GM12878 (cell line): ENCODE measurements at regions not wholly inside any gene's neighbourhood (a gene's known extent, or its start where the extent isn't known, plus 50 kb on each side); places are given as distances from the start of the nearest gene placed in this dataset.

Source experiments
- ATAC-seq: fragments of 200-7000 bp; cut with Tn5 transposase; 3 replicates; pipeline ENCODE4 v1.9.1; 2020; ENCODE audit warnings: mild to moderate bottlenecking, moderate library complexity
- BruUV-seq: library from RNA; stranded (reverse); fragments of 400-500 nt; replicated peaks from 2 replicates; lab custom pipeline; 2021; lab: Mats Ljungman, UMichigan
- CTCF ChIA-PET: fragments of 300-600 bp; sonication (Branson Sonifier 250); formaldehyde crosslinking; extraction: SDS; loops from one replicate; lab custom pipeline; 2021; ENCODE audit warnings: inconsistent platforms; lab: Yijun Ruan, JAX
- POLR2A ChIA-PET: fragments of 350-600 bp; formaldehyde crosslinking; extraction: SDS; loops from one replicate; lab custom pipeline; 2021; ENCODE audit warnings: inconsistent platforms; lab: Charles Lee
- RAD21 ChIA-PET: fragments of 300-600 bp; sonication (Branson Sonifier 250); formaldehyde crosslinking; loops from one replicate; lab custom pipeline; 2023; ENCODE audit warnings: antibody characterized with exemption; ENCODE audit not compliant: unreplicated experiment; lab: Charles Lee
- SMC1A ChIA-PET: fragments of 300-600 bp; sonication (Branson Sonifier 250); formaldehyde crosslinking; loops from one replicate; lab custom pipeline; 2023; ENCODE audit not compliant: unreplicated experiment, uncharacterized antibody; lab: Charles Lee
- DNase-seq: peaks from one replicate; pipeline ENCODE4 v3.0.0-alpha.2; 2011; ENCODE audit warnings: low read depth, low spot score
- FAIRE-seq: peaks from 3 replicates; lab custom pipeline; 2011; peaks lifted over from hg19 to GRCh38; lab: Jason Lieb, UNC
- H2AFZ ChIP-seq: 2 replicates; pipeline ENCODE4 v1.6.0; 2011; ENCODE audit warnings: low read depth, low read length, control low read depth; ENCODE audit not compliant: control insufficient read depth
- H3K27ac ChIP-seq: 2 replicates; pipeline ENCODE4 v1.5.1; 2011; ENCODE audit warnings: control low read depth; ENCODE audit not compliant: control insufficient read depth, insufficient read depth
- H3K27me3 ChIP-seq, 2 experiments: replicated peaks in 1 of 2; 2 replicates each; pipeline versions ENCODE4 v1.6.0 to v1.6.1; 2011; ENCODE audit warnings: low read length in 1 of 2; ENCODE audit not compliant: control insufficient read depth in 2 of 2, insufficient read depth in 2 of 2
- H3K36me3 ChIP-seq, 2 experiments: 2 replicates each; pipeline ENCODE4 v1.5.1; 2011; ENCODE audit warnings: low read length in 1 of 2; ENCODE audit not compliant: control insufficient read depth in 2 of 2, insufficient read depth in 2 of 2
- H3K4me1 ChIP-seq: 2 replicates; pipeline ENCODE4 v1.6.1; 2011; ENCODE audit warnings: mild to moderate bottlenecking, low read length, moderate library complexity, mixed read lengths; ENCODE audit not compliant: control insufficient read depth, insufficient read depth
- H3K4me2 ChIP-seq: 2 replicates; pipeline ENCODE4 v1.6.0; 2011; ENCODE audit warnings: control low read depth; ENCODE audit not compliant: control insufficient read depth, insufficient read depth
- H3K4me3 ChIP-seq: fragments of 200-600 bp; sonication (generic); 2 replicates; pipeline ENCODE4 v1.5.1; 2016
- H3K79me2 ChIP-seq: 2 replicates; pipeline ENCODE4 v1.6.0; 2011; ENCODE audit warnings: low read length; ENCODE audit not compliant: control insufficient read depth, insufficient read depth
- H3K9ac ChIP-seq: 2 replicates; pipeline ENCODE4 v1.8.0; 2011; ENCODE audit warnings: low read length, control low read depth, mixed read lengths; ENCODE audit not compliant: control insufficient read depth, insufficient read depth
- H3K9me3 ChIP-seq: replicated peaks from 3 replicates; pipeline ENCODE4 v1.5.1; 2011; ENCODE audit warnings: mild to moderate bottlenecking, low read length; ENCODE audit not compliant: control insufficient read depth, insufficient read depth
- H4K20me1 ChIP-seq: 2 replicates; pipeline ENCODE4 v1.6.0; 2011; ENCODE audit not compliant: control insufficient read depth, insufficient read depth
- BACH1 ChIP-seq: fragments of 450-650 bp; IDR thresholded peaks from 2 replicates; pipeline ENCODE4 v1.6.1; 2017; ENCODE audit warnings: mild to moderate bottlenecking, borderline replicate concordance
- CBX3 ChIP-seq: fragments of 200-600 bp; sonication (generic); IDR thresholded peaks from 2 replicates; pipeline ENCODE4 v1.6.1; 2016; ENCODE audit warnings: low read depth, borderline replicate concordance
- CEBPB ChIP-seq, 2 experiments: fragments of 150-350 bp in 1 of 2; IDR thresholded peaks; 2 replicates each; pipeline ENCODE4 v1.6.1; 2012 to 2014; ENCODE audit warnings: low read depth in 2 of 2, low read length in 2 of 2, borderline replicate concordance in 1 of 2, inconsistent platforms in 1 of 2
- HCFC1 ChIP-seq: fragments of 150-350 bp; IDR thresholded peaks from 2 replicates; pipeline ENCODE4 v1.6.1; 2014; ENCODE audit warnings: low read length
- HDAC6 ChIP-seq: fragments of 200-600 bp; sonication (generic); IDR thresholded peaks from one replicate; pipeline ENCODE4 v1.8.0; 2017; ENCODE audit warnings: antibody characterized with exemption; ENCODE audit not compliant: unreplicated experiment
- HDGF ChIP-seq: fragments of 450-650 bp; IDR thresholded peaks from 2 replicates; pipeline ENCODE4 v1.6.1; 2016; ENCODE audit warnings: antibody characterized with exemption
- IRF4 ChIP-seq: IDR thresholded peaks from 2 replicates; pipeline ENCODE4 v1.6.1; 2011; ENCODE audit warnings: low read depth, low read length
- MEF2B ChIP-seq: fragments of 450-650 bp; IDR thresholded peaks from 2 replicates; pipeline ENCODE4 v1.6.1; 2018; ENCODE audit warnings: mild to moderate bottlenecking, moderate library complexity; ENCODE audit not compliant: partially characterized antibody, poor library complexity, severe bottlenecking
- MTA3 ChIP-seq: IDR thresholded peaks from 2 replicates; pipeline ENCODE4 v1.6.1; 2012; ENCODE audit warnings: low read length, inconsistent platforms, borderline replicate concordance
- RAD51 ChIP-seq: fragments of 450-650 bp; IDR thresholded peaks from 2 replicates; pipeline ENCODE4 v1.6.1; 2016; ENCODE audit warnings: moderate library complexity, mild to moderate bottlenecking, inconsistent platforms
- SP1 ChIP-seq: IDR thresholded peaks from one replicate; pipeline ENCODE4 v1.6.1; 2011; ENCODE audit warnings: low read depth, low read length
- TCF12 ChIP-seq: IDR thresholded peaks from 2 replicates; pipeline ENCODE4 v1.6.1; 2011; ENCODE audit warnings: low read depth, mild to moderate bottlenecking, low read length
- TCF3 ChIP-seq: IDR thresholded peaks from 2 replicates; pipeline ENCODE4 v1.6.1; 2012; ENCODE audit warnings: low read depth, mild to moderate bottlenecking, low read length, borderline replicate concordance; ENCODE audit not compliant: insufficient read depth
- YY1 ChIP-seq: IDR thresholded peaks from 2 replicates; pipeline ENCODE4 v1.6.1; 2011; ENCODE audit warnings: low read depth, mild to moderate bottlenecking, low read length
- ZNF24 ChIP-seq: fragments of 450-650 bp; IDR thresholded peaks from 2 replicates; pipeline ENCODE4 v1.6.1; 2017; ENCODE audit warnings: antibody characterized with exemption, mild to moderate bottlenecking
- WGBS: methylation state at CpG from one replicate; pipeline ENCODE4 v1.1.6; 2016; ENCODE audit warnings: low lambda C conversion rate; ENCODE audit not compliant: insufficient replicate concordance, insufficient coverage; ENCODE audit errors: missing lambda C conversion rate; 5-methylcytosine and 5-hydroxymethylcytosine counted together
- in situ Hi-C: fragments of 300-500 bp; cut with MboI; formaldehyde crosslinking; loops from 9 replicates; pipeline ENCODE4 v1.14.3; 2018; ENCODE audit warnings: mixed read lengths
- intact Hi-C: fragments of 100-400 bp; cut with micrococcal nuclease; formaldehyde crosslinking; loops from one replicate; pipeline ENCODE4 v1.14.2; 2022; ENCODE audit not compliant: unreplicated experiment
- TF ChIP-seq, protein P1 (sequence below): IDR thresholded peaks from 2 replicates; pipeline ENCODE4 v1.6.1; 2011; ENCODE audit warnings: mild to moderate bottlenecking, low read depth, low read length, moderate library complexity; ENCODE audit not compliant: insufficient replicate concordance
- TF ChIP-seq, protein P2 (sequence below): fragments of 450-650 bp; IDR thresholded peaks from 2 replicates; pipeline ENCODE4 v1.6.1; 2016; ENCODE audit warnings: mild to moderate bottlenecking
- TF ChIP-seq, protein P3 (sequence below): fragments of 450-650 bp; IDR thresholded peaks from 2 replicates; pipeline ENCODE4 v1.6.1; 2017; ENCODE audit warnings: mild to moderate bottlenecking, moderate library complexity

DNA sequence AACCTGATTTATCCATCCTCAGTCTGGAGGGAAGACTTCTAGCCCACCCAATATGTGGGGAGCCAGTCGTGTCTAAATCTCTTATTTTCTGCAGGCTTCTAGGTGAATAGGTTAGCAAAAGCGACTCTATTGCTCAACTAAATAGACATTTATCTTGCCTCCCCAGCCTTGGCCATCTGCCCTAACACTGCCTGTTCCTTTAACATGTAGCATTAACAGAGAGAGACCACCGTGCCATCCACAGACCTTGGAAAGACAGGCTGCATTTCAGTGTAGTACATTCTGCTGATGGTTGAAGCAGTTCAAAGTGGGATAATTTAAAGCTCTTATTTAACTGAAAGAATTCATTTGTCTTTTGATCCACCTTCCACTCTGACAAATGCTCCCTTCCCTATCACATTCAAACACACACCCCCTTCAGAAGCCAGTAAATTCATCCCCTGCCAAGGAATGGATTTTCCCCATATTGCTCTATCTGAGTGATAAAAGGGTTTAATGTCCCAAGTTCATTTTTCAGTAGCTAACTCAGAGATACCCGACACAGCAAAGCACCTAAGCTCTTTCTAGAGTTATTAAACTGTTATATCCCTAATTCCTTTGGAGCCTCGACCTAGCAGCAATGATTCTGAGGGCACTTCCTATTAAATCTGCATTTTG is 58.1 kb upstream of the COX10 start:
- CTCF ChIA-PET: no interaction called here
- Histone ChIP-seq H3K4me1 (no peaks in the 10 kb centered on the region), H2AFZ (no peak overlapping the region), H3K79me2 (no peaks in the 10 kb centered on the region), H4K20me1 (no peaks in the 10 kb centered on the region), H3K27ac (no peak overlapping the region), H3K36me3 (no peaks in the 10 kb centered on the region), H3K4me3 (no peak overlapping the region), H3K9me3 (no peaks in the 10 kb centered on the region), H3K9ac (no peak overlapping the region), H3K4me2 (no peak overlapping the region), H3K27me3 (no peaks in the 10 kb centered on the region)
- FAIRE-seq: no peak
- in situ Hi-C loops (no loop called here), intact Hi-C loops (no loop called here)
- RAD21 ChIA-PET: no interaction called here
- no TSS peak for BruUV-seq
- ATAC-seq: no peak
- TF ChIP-seq MTA3 (no peak), IRF4 (no peak), SP1 (no peak), BACH1 (no peak), TCF12 (no peak), MEF2B (no peak), HDGF (no peak), RAD51 (no peak), TCF3 (no peak), CEBPB (IDR thresholded peaks at IDR 0.05; ENCODE audit: borderline replicate concordance in 1 of 2, low read depth in 2 of 2, low read length in 2 of 2) (no peak), YY1 (no peak), ZNF24 (no peak), HCFC1 (no peak), HDAC6 (no peak), CBX3 (no peak)
- TF ChIP-seq, protein P1, sequence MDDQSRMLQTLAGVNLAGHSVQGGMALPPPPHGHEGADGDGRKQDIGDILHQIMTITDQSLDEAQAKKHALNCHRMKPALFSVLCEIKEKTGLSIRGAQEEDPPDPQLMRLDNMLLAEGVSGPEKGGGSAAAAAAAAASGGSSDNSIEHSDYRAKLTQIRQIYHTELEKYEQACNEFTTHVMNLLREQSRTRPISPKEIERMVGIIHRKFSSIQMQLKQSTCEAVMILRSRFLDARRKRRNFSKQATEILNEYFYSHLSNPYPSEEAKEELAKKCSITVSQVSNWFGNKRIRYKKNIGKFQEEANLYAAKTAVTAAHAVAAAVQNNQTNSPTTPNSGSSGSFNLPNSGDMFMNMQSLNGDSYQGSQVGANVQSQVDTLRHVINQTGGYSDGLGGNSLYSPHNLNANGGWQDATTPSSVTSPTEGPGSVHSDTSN: no peak
- TF ChIP-seq, protein P2, sequence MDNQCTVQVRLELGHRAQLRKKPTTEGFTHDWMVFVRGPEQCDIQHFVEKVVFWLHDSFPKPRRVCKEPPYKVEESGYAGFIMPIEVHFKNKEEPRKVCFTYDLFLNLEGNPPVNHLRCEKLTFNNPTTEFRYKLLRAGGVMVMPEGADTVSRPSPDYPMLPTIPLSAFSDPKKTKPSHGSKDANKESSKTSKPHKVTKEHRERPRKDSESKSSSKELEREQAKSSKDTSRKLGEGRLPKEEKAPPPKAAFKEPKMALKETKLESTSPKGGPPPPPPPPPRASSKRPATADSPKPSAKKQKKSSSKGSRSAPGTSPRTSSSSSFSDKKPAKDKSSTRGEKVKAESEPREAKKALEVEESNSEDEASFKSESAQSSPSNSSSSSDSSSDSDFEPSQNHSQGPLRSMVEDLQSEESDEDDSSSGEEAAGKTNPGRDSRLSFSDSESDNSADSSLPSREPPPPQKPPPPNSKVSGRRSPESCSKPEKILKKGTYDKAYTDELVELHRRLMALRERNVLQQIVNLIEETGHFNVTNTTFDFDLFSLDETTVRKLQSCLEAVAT: no peak
- TF ChIP-seq, protein P3, sequence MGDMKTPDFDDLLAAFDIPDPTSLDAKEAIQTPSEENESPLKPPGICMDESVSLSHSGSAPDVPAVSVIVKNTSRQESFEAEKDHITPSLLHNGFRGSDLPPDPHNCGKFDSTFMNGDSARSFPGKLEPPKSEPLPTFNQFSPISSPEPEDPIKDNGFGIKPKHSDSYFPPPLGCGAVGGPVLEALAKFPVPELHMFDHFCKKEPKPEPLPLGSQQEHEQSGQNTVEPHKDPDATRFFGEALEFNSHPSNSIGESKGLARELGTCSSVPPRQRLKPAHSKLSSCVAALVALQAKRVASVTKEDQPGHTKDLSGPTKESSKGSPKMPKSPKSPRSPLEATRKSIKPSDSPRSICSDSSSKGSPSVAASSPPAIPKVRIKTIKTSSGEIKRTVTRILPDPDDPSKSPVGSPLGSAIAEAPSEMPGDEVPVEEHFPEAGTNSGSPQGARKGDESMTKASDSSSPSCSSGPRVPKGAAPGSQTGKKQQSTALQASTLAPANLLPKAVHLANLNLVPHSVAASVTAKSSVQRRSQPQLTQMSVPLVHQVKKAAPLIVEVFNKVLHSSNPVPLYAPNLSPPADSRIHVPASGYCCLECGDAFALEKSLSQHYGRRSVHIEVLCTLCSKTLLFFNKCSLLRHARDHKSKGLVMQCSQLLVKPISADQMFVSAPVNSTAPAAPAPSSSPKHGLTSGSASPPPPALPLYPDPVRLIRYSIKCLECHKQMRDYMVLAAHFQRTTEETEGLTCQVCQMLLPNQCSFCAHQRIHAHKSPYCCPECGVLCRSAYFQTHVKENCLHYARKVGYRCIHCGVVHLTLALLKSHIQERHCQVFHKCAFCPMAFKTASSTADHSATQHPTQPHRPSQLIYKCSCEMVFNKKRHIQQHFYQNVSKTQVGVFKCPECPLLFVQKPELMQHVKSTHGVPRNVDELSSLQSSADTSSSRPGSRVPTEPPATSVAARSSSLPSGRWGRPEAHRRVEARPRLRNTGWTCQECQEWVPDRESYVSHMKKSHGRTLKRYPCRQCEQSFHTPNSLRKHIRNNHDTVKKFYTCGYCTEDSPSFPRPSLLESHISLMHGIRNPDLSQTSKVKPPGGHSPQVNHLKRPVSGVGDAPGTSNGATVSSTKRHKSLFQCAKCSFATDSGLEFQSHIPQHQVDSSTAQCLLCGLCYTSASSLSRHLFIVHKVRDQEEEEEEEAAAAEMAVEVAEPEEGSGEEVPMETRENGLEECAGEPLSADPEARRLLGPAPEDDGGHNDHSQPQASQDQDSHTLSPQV: no peak
- POLR2A ChIA-PET: no interaction called here
- SMC1A ChIA-PET: no interaction called here
- WGBS: 31% methylated on average over 5 of the region's 5 CpGs
- no peak for DNase-seq
